GM23338 (cell line): ENCODE measurements at regions not wholly inside any gene's neighbourhood (a gene's known extent, or its start where the extent isn't known, plus 50 kb on each side); places are given as distances from the start of the nearest gene placed in this dataset.

ENCODE experiments used
- ATAC-seq: fragments of 200-7000 bp; cut with Tn5 transposase; 3 replicates; pipeline ENCODE4 v1.9.1; 2020
- DNase-seq: peaks from one replicate; pipeline ENCODE4 v3.0.0-alpha.2; 2015; ENCODE audit warnings: low spot score
- H2AFZ ChIP-seq: fragments of 200-600 bp; sonication (generic); 2 replicates; pipeline ENCODE4 v1.8.0; 2016; ENCODE audit warnings: antibody characterized with exemption, mild to moderate bottlenecking, moderate library complexity
- H3F3A ChIP-seq: fragments of 200-600 bp; sonication (generic); replicated peaks from 2 replicates; pipeline ENCODE4 v1.8.0; 2017; ENCODE audit warnings: antibody characterized with exemption, mixed run types, low read depth
- H3K27ac ChIP-seq: fragments of 200-600 bp; sonication (generic); 2 replicates; pipeline ENCODE4 v1.6.1; 2016; ENCODE audit warnings: low read depth
- H3K27me3 ChIP-seq: fragments of 200-600 bp; sonication (generic); 2 replicates; pipeline ENCODE4 v1.8.0; 2016; ENCODE audit warnings: mild to moderate bottlenecking, mixed run types, moderate library complexity; ENCODE audit not compliant: insufficient read depth
- H3K36me3 ChIP-seq: fragments of 200-600 bp; sonication (generic); 2 replicates; pipeline ENCODE4 v1.8.0; 2016; ENCODE audit warnings: mild to moderate bottlenecking; ENCODE audit not compliant: insufficient read depth
- H3K4me1 ChIP-seq: fragments of 200-600 bp; sonication (generic); 2 replicates; pipeline ENCODE4 v1.8.0; 2016; ENCODE audit warnings: mild to moderate bottlenecking, moderate library complexity; ENCODE audit not compliant: insufficient read depth
- H3K4me2 ChIP-seq: fragments of 200-600 bp; sonication (generic); 2 replicates; pipeline ENCODE4 v1.7.1; 2017; ENCODE audit warnings: mixed run types
- H3K4me3 ChIP-seq: fragments of 200-600 bp; sonication (generic); 2 replicates; pipeline ENCODE4 v1.6.1; 2016; ENCODE audit warnings: mixed run types
- H3K79me2 ChIP-seq: fragments of 200-600 bp; sonication (generic); replicated peaks from 2 replicates; pipeline ENCODE4 v1.8.0; 2017; ENCODE audit warnings: mild to moderate bottlenecking; ENCODE audit not compliant: insufficient read depth
- H3K9me2 ChIP-seq: fragments of 200-600 bp; sonication (generic); 2 replicates; pipeline ENCODE4 v1.8.0; 2017; ENCODE audit not compliant: insufficient read depth
- H4K20me1 ChIP-seq: fragments of 200-600 bp; sonication (generic); replicated peaks from 2 replicates; pipeline ENCODE4 v1.8.0; 2017; ENCODE audit warnings: mild to moderate bottlenecking; ENCODE audit not compliant: insufficient read depth
- H3K27ac Mint-ChIP-seq: 2 replicates; pipeline ENCODE4 v1.8.0; 2020; ENCODE audit warnings: inconsistent platforms, mild to moderate bottlenecking, moderate library complexity, mixed read lengths
- H3K27me3 Mint-ChIP-seq: 3 replicates; pipeline ENCODE4 v1.8.0; 2022; ENCODE audit warnings: low read depth, mild to moderate bottlenecking, moderate library complexity, mixed read lengths, inconsistent platforms; ENCODE audit not compliant: insufficient read depth, poor library complexity
- H3K36me3 Mint-ChIP-seq: 3 replicates; pipeline ENCODE4 v1.8.0; 2021; ENCODE audit warnings: low read depth, mild to moderate bottlenecking, inconsistent platforms, moderate library complexity, mixed read lengths
- H3K4me1 Mint-ChIP-seq: 3 replicates; pipeline ENCODE4 v1.8.0; 2020; ENCODE audit warnings: mild to moderate bottlenecking, inconsistent platforms, mixed read lengths
- H3K4me3 Mint-ChIP-seq: 3 replicates; pipeline ENCODE4 v1.8.0; 2021; ENCODE audit warnings: moderate library complexity, mild to moderate bottlenecking, inconsistent platforms, mixed read lengths
- H3K9me3 Mint-ChIP-seq: 3 replicates; pipeline ENCODE4 v1.8.0; 2020; ENCODE audit warnings: moderate library complexity, mild to moderate bottlenecking, inconsistent platforms, mixed read lengths
- CREB1 ChIP-seq: fragments of 250-450 bp; sonication (Bioruptor Pico); IDR thresholded peaks from 2 replicates; pipeline ENCODE4 v1.5.0; 2020; ENCODE audit warnings: low read depth, mild to moderate bottlenecking, moderate library complexity
- CTCF ChIP-seq, 2 experiments: fragments of 200-600 bp in 1 of 2; sonication (generic) in 1 of 2; conservative IDR thresholded peaks; 2 replicates each; pipeline versions ENCODE4 v1.5.1 to v1.6.1; 2016 to 2017; ENCODE audit warnings: antibody characterized with exemption in 2 of 2, low read depth in 2 of 2, mild to moderate bottlenecking in 2 of 2, moderate library complexity in 1 of 2
- ETS1 ChIP-seq: IDR thresholded peaks from 2 replicates; pipeline ENCODE4 v1.6.1; 2016; ENCODE audit warnings: antibody characterized with exemption
- EZH2 ChIP-seq: fragments of 200-600 bp; sonication (generic); IDR thresholded peaks from one replicate; pipeline ENCODE4 v1.8.0; 2017; ENCODE audit warnings: antibody characterized with exemption, mild to moderate bottlenecking, low read depth; ENCODE audit not compliant: unreplicated experiment
- EZH2phosphoT487 ChIP-seq: fragments of 200-600 bp; sonication (generic); IDR thresholded peaks from one replicate; pipeline ENCODE4 v1.8.1; 2018; ENCODE audit warnings: antibody characterized with exemption; ENCODE audit not compliant: unreplicated experiment
- JUNB ChIP-seq: IDR thresholded peaks from one replicate; pipeline ENCODE4 v1.6.1; 2016; ENCODE audit warnings: antibody characterized with exemption; ENCODE audit not compliant: unreplicated experiment
- NANOG ChIP-seq: IDR thresholded peaks from 2 replicates; pipeline ENCODE4 v1.6.1; 2016; ENCODE audit warnings: antibody characterized with exemption, borderline replicate concordance
- REST ChIP-seq: IDR thresholded peaks from one replicate; pipeline ENCODE4 v1.6.1; 2018; ENCODE audit warnings: antibody characterized with exemption; ENCODE audit not compliant: unreplicated experiment
- STAT1 ChIP-seq: IDR thresholded peaks from one replicate; pipeline ENCODE4 v1.6.1; 2016; ENCODE audit warnings: antibody characterized with exemption; ENCODE audit not compliant: unreplicated experiment
- ZNF114 ChIP-seq: fragments of 250-450 bp; sonication (Bioruptor Pico); IDR thresholded peaks from 2 replicates; pipeline ENCODE4 v1.5.0; 2020; ENCODE audit warnings: mild to moderate bottlenecking, moderate library complexity
- ZNF331 ChIP-seq: fragments of 250-450 bp; sonication (Bioruptor Pico); IDR thresholded peaks from 2 replicates; pipeline ENCODE4 v1.5.0; 2020; ENCODE audit warnings: low read depth, mild to moderate bottlenecking, moderate library complexity
- ZNF462 ChIP-seq: fragments of 250-450 bp; sonication (Bioruptor Pico); IDR thresholded peaks from 2 replicates; pipeline ENCODE4 v1.5.0; 2020; ENCODE audit warnings: mild to moderate bottlenecking, moderate library complexity

- Mint-ChIP-seq H3K9me3 (peaks cover 63% of the 10 kb centered on the region), H3K27ac (no peak overlapping the region)
- H2AFZ ChIP-seq = no peak overlapping the region
Measured at GRCh38 chr15:46815765-46816164, 901.5 kb upstream of the SEMA6D start.

More at GRCh38 chr15:46815765-46816164, 901.5 kb upstream of the SEMA6D start:
- Mint-ChIP-seq H3K4me1 (no peaks in the 10 kb centered on the region), H3K4me3 (no peak overlapping the region), H3K36me3 (no peaks in the 10 kb centered on the region), H3K27me3 (no peaks in the 10 kb centered on the region)
- no peaks in the 10 kb centered on the region for H4K20me1 ChIP-seq
- H3K27me3 ChIP-seq = no peaks in the 10 kb centered on the region
- no peaks in the 10 kb centered on the region for H3K36me3 ChIP-seq
- H3K9me2 ChIP-seq = peaks cover 3% of the 10 kb centered on the region; the same call in 1 of the 2 replicates
- H3K27ac ChIP-seq = no peak overlapping the region
- no peak overlapping the region for H3K4me3 ChIP-seq
- H3K4me1 ChIP-seq = no peaks in the 10 kb centered on the region
- DNase-seq (no peak), ATAC-seq (no peak)
- H3K4me2 ChIP-seq = no peak overlapping the region
- H3K79me2 ChIP-seq = no peaks in the 10 kb centered on the region
- TF ChIP-seq ZNF114 (CRISPR knock-in tag) (no peak), ZNF462 (CRISPR knock-in tag) (no peak), ETS1 (no peak), EZH2phosphoT487 (no peak), CREB1 (CRISPR knock-in tag) (no peak), ZNF331 (no peak), JUNB (no peak), REST (no peak), STAT1 (no peak), NANOG (no peak), EZH2 (no peak), CTCF (conservative IDR thresholded peaks at IDR 0.05; ENCODE audit: low read depth in 2 of 2) (no peak)
- no peaks in the 10 kb centered on the region for H3F3A ChIP-seq
